ENCODE measurements at regions not wholly inside any gene's neighbourhood (a gene's known extent, or its start where the extent isn't known, plus 50 kb on each side); places are given as distances from the start of the nearest gene placed in this dataset.

GRCh38 chr11:23353611-23354010 is 493.3 kb upstream of the CCDC179 start:
- TF ChIP-seq POLR2AphosphoS5 (IDR thresholded peaks at IDR 0.05; ENCODE audit: low read depth, low read length) (no peak), POU2F2 (IDR thresholded peaks at IDR 0.05; ENCODE audit: low read depth, low read length) (no peak)
